ENCODE measurements at regions not wholly inside any gene's neighbourhood (a gene's known extent, or its start where the extent isn't known, plus 50 kb on each side); places are given as distances from the start of the nearest gene placed in this dataset.

- H3K4me1 ChIP-seq (ENCODE audit: control insufficient read depth, insufficient read depth, low read length) = peaks cover under 1% of the 10 kb centered on the region
- DNase-seq (ENCODE audit: low read depth, low spot score) (peak; percentile 18), ATAC-seq (no peak)
- H3K4me3 ChIP-seq (ENCODE audit: low read depth in 2 of 2, low read length in 2 of 2) = no peak overlapping the region
- BruUV-seq (replicated peaks) = no TSS peak
- in situ Hi-C loops (cut with HindIII; ENCODE audit: low pct_unique_long_range_greater_than_20kb, low sequenced_read_pairs) = no loop called here
- TF ChIP-seq CTCF (IDR thresholded peaks at IDR 0.05) (peak; percentile 79), REST (IDR thresholded peaks at IDR 0.05; ENCODE audit: insufficient read depth in 1 of 2, low read depth in 2 of 2, low read length in 1 of 2) (no peak)
- intact Hi-C loops (cut with micrococcal nuclease; ENCODE audit: unreplicated experiment) = no loop called here
- ChIA-PET POLR2A (no interaction called here), CTCF (interaction anchor here (0.6 kb wide), 1 partner anchor 8 kb away, joined by 3 read pairs; no protein-coding TSS in a partner anchor)
- H3K27ac ChIP-seq (ENCODE audit: low read length) = no peak overlapping the region
- H3K36me3 ChIP-seq (ENCODE audit: control insufficient read depth, insufficient read depth, low read length) = no peaks in the 10 kb centered on the region
- no peaks in the 10 kb centered on the region for H3K9me3 ChIP-seq (ENCODE audit: control insufficient read depth, insufficient read depth, low read depth, low read length)
- H3K27me3 ChIP-seq (ENCODE audit: control insufficient read depth, insufficient read depth, low read length) = peaks cover 17% of the 10 kb centered on the region; the same call in 1 of the 2 replicates
Observed at GRCh38 chr11:34565417-34566207, 52.0 kb upstream of the ELF5 start.

GRCh38 chr11:34566208-34566551 lies 52.6 kb upstream of the ELF5 start:
- no peak for TF ChIP-seq SIN3A (IDR thresholded peaks at IDR 0.05; ENCODE audit: borderline replicate concordance, insufficient read depth, low read depth, low read length)
- TF ChIP-seq POLR2AphosphoS5 (IDR thresholded peaks at IDR 0.05; ENCODE audit: low read depth, low read length) = no peak
- no peak for TF ChIP-seq REST (IDR thresholded peaks at IDR 0.05; ENCODE audit: insufficient read depth in 1 of 2, low read depth in 2 of 2, low read length in 1 of 2)
- no peak for TF ChIP-seq CTCF (IDR thresholded peaks at IDR 0.05)
- no peak for TF ChIP-seq TCF7L2 (IDR thresholded peaks at IDR 0.05; ENCODE audit: low read depth, low read length)
- ATAC-seq (no peak), DNase-seq (ENCODE audit: low read depth, low spot score) (no peak)
- Histone ChIP-seq H3K36me3 (ENCODE audit: control insufficient read depth, insufficient read depth, low read length) (no peaks in the 10 kb centered on the region), H3K4me1 (ENCODE audit: control insufficient read depth, insufficient read depth, low read length) (peaks cover 4% of the 10 kb centered on the region), H3K27me3 (ENCODE audit: control insufficient read depth, insufficient read depth, low read length) (peaks cover 11% of the 10 kb centered on the region; the same call in 1 of the 2 replicates), H3K9me3 (ENCODE audit: control insufficient read depth, insufficient read depth, low read depth, low read length) (no peaks in the 10 kb centered on the region), H3K27ac (ENCODE audit: low read length) (no peak overlapping the region), H3K4me3 (ENCODE audit: low read depth in 2 of 2, low read length in 2 of 2) (no peak overlapping the region)
- intact Hi-C loops (cut with micrococcal nuclease; ENCODE audit: unreplicated experiment) = no loop called here
- BruUV-seq (replicated peaks) = no TSS peak
- CTCF ChIA-PET = no interaction called here
- in situ Hi-C loops (cut with HindIII; ENCODE audit: low pct_unique_long_range_greater_than_20kb, low sequenced_read_pairs) = no loop called here
- POLR2A ChIA-PET = no interaction called here
